Activated CD8-positive, alpha-beta memory T cell treated with anti-CD3 and anti-CD28 coated beads, Interleukin-2, amount 50 U/mL, for 1 hour (primary cell): ENCODE measurements at regions not wholly inside any gene's neighbourhood (a gene's known extent, or its start where the extent isn't known, plus 50 kb on each side); places are given as distances from the start of the nearest gene placed in this dataset.

Source experiments
- DNase-seq: peaks from one replicate; pipeline ENCODE4 v3.0.0-alpha.2; 2020; ENCODE audit errors: extremely low read depth

- DNase-seq, result no peak
Measured at GRCh38 chr11:127230392-127230791, 229.8 kb upstream of the KIRREL3 start.

DNA sequence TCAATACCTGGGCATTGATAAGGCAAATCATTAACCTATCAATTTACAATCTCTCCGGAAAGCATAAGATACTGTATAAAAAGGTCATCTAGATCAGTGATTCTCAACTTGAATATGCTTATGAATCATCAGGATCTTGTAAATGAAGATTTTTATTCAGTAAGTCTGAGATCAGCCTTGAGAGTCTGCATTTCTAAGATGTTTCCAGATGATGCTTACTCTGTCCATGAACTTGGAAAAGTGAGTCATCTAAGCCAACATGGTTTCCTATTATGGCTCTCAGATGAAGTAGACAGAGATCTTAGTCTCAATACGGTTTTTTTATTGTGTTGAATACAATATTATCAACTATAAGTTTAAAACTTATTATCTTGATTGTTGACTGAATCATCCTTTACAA lies 226.4 kb upstream of the KIRREL3 start:
- no peak for DNase-seq

DNA sequence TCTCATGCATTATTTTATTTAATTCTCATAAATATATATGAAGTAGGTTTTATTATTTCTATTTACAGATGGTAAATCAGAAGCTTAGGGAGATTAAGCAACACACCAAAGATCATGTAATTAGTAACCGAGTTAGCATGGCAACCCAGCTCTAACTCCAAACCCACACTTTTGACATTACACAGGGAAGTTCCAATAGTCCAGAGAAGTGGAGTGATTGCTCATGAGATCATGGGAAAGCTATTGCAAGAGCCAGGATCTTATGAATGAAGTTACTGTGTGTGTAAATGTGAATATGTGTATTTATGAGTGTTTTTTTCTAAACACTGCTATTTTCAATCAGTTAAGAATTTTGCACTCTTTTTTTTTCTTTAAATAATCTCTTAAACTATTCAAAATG lies 225.8 kb upstream of the KIRREL3 start:
- no peak for DNase-seq

- no peak for DNase-seq
Measured at GRCh38 chr11:127225619-127226018, 225.0 kb upstream of the KIRREL3 start.

DNA sequence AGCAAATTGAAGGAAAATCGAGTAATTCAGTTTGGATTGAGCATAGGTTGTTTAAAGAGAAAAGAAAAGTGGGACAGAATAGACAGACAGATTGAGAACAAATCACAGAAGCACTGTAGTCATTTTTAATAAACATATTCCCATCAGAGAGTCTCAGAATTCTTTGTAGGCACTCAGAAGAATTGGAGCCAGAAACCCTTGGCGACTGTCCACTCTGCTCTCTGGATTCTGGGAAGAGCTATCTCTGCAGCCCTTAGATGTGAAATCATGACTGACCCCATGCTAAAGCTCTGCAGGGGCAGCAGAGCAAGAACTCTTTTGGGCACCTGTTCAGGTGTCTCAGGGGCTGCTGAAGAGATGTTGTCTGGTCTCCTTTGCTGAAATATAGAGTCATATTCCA lies 223.7 kb upstream of the KIRREL3 start:
- DNase-seq, result no peak

GRCh38 chr11:127223633-127224032 lies 223.1 kb upstream of the KIRREL3 start:
- DNase-seq, result no peak

- DNase-seq, result no peak
Measured at GRCh38 chr11:127223026-127223425, 222.5 kb upstream of the KIRREL3 start.

- DNase-seq, result no peak
Measured at GRCh38 chr11:127219704-127220103, 219.1 kb upstream of the KIRREL3 start.

DNA sequence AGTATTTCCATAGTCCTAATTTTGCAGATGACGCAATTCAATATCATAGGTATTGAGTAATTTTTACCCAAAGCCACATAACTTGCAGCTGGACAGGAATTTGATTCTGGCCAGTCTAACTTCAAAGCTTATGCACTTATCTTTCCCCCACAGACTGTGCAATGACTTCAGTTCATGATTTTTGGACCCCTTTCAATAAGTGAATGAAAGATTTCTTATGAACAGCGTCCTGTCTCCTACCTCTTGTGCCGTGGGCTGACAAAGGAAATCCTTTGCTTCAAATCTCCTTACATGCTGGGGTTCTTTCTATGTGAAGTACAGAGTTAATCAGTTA lies 217.7 kb upstream of the KIRREL3 start:
- DNase-seq, result no peak

- no peak for DNase-seq
Measured at GRCh38 chr11:127217452-127218274, 217.1 kb upstream of the KIRREL3 start.

DNA sequence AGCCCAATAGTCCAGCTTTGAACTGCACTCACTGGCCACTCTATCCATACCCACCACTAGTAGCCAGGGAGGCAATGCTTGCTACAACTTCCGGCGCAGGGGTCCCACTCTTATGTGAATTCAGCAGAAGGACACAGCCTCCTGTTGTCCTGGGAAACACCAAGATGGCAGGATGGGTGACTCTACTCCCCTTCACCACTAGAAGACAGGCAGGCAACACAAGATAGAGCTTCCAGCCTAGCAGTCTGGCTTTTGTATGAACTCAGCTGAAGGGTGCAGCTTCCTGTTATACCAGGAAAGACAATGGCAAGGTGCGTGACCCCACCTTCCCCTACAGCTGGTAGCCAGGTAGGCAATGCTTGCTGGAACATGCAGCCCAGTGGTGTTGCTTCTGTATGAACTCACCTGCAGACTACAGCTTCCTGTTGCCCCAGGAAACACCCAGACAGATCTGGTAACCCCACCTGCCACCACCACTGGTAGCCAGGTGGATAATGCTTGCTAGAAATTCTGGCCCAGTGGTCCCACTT lies 205.2 kb upstream of the KIRREL3 start:
- no peak for DNase-seq

- no peak for DNase-seq
Measured at GRCh38 chr11:127203490-127203889, 202.9 kb upstream of the KIRREL3 start.

DNA sequence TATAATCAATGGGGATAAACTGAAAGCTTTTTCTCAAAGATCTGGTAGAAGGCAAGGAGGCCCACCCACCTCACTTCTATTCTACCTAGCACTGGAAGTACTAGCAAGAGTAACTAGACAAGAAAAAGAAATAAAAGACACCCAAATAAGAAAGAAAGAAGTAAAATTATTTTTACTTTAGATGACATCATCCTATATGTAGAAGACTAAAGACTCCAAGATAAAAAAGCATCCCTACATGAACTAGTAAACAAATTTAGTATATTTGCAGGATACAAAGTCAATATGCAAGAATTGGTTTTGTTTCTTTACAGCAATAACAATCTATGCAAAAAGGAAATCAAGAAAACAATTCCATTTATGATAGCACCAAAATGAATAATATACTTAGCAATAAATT lies 201.5 kb upstream of the KIRREL3 start:
- DNase-seq, result no peak

GRCh38 chr11:127199306-127199801 lies 198.8 kb upstream of the KIRREL3 start:
- no peak for DNase-seq

GRCh38 chr11:127195501-127196120 lies 195.0 kb upstream of the KIRREL3 start:
- no peak for DNase-seq

- no peak for DNase-seq
Measured at GRCh38 chr11:127194521-127194920, 194.0 kb upstream of the KIRREL3 start.

DNA sequence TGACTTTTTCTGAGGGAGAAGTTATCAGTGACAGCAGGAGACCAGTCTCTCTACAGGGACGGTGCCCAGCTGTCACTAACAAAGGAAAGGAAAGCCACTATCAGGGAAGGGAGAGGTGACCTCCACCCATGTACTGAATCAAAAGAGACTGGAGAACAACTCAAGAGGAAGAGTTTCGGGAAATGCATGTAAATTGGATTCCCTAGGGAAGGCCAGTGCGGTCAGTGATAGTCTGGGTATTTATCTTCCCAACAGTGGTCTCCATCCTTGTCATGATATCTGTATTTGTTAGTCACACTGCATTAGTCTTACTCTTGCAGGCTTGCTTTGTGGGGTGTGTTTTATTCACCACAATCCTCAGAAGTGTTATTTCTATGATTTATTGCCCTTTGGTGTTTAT lies 193.4 kb upstream of the KIRREL3 start:
- no peak for DNase-seq

- DNase-seq, result no peak
Measured at GRCh38 chr11:127191689-127192088, 191.1 kb upstream of the KIRREL3 start.

GRCh38 chr11:127191261-127191660 lies 190.7 kb upstream of the KIRREL3 start:
- no peak for DNase-seq

DNA sequence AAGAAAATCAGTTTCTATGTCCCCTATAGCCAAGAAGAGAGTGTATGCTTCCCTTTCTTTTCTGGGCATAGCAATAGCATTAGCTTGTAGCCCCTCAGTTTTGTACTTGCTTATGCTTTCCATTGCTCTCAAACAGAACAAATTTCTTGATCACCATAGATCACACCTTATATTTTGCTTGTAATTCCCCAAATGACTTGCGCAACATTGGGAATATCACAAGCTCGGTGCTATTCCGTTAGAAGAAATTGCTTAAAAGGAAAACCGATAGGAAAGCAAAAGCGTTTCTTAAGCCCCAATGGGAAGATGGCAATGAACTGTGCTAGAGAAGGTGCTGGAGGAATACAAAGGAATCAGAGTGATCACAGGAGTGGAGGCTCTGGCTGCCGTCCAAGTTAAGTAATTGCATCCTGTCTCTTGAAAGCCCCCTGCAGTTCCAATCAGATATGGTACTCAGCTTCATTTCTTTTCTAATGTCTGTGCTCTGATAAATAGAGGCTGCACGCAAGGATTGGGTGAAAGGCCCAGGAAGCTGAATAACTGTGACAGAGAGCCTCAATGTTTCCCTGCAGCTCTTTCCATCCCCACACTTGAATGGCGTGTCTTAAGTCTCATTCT lies 182.1 kb upstream of the KIRREL3 start:
- no peak for DNase-seq

DNA sequence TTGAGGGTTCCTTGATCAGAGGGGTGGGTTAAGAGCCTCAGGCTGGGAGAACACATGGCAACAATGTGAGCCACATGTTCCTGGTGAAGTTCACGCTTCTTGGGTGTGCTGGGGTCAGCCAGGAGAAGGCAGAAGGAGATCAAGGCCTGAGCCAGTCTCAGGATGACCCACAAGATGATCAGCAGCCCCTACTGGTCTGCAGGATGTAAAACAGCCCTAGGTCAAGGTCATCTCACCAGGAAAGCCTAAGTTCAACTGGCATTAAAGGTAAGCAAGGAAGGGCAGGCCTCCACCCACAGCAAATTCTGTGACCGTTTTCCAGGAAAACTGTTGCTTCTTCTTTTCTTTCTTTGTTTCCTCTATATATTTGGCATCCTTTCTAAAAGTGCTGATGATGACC lies 156.7 kb upstream of the KIRREL3 start:
- DNase-seq, result no peak

DNA sequence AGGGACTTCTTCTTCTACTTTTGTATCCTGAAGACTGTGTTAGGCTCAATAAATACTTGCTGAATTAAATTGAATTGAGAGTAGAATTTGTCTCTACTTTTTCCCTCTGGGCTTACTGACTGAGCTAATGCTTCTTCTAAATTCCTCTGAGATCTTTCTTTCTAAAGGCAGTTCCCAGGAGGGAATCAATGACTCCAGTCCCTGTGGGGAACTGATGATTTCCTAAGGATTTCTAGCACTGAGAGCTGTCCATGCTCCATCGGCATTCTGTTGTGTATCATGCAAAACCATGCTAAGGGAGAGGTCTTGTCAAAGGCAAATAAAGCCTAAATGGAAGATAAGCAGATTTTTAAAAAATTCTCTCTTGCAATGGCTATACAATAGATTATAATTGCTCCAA lies 148.8 kb upstream of the KIRREL3 start:
- DNase-seq, result no peak

- no peak for DNase-seq
Measured at GRCh38 chr11:127143251-127143650, 142.7 kb upstream of the KIRREL3 start.
